ENCODE measurements at regions not wholly inside any gene's neighbourhood (a gene's known extent, or its start where the extent isn't known, plus 50 kb on each side); places are given as distances from the start of the nearest gene placed in this dataset.

DNA sequence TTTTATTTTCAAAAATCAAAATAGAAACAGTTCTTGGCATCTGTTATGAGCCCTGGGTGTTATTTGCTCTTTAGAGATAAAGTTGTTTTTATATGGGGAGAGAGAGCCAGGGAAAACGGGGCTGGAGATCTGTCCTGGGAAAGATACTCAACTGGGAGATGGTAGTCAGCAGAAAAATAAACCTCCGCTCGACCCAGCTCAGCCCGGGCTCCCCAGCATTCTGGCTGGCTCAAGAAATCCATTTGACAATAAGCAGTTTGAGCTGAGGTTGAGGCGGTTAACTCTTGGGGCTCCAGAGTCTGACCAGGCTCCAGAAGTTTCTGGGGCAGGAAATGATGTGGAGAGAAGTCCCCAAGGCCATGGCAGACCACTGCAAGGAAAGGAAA is 151.9 kb downstream of the IRX5 start:
- no peak overlapping the region for H3K4me3 ChIP-seq (ENCODE audit: insufficient read depth, low read depth, low read length)
- H4K20me1 ChIP-seq (ENCODE audit: insufficient read depth, low read length): no peaks in the 10 kb centered on the region
- H3K79me2 ChIP-seq (ENCODE audit: insufficient read depth, low read length): no peaks in the 10 kb centered on the region
- DNase-seq (ENCODE audit: low read depth) (no peak), FAIRE-seq (no peak)
- no peak overlapping the region for H2AFZ ChIP-seq (ENCODE audit: low read depth, low read length)
- no peaks in the 10 kb centered on the region for H3K4me1 ChIP-seq (ENCODE audit: insufficient read depth, low read length)
- no peaks in the 10 kb centered on the region for H3K9me3 ChIP-seq (ENCODE audit: insufficient read depth, low read depth, low read length)
- H3K36me3 ChIP-seq (ENCODE audit: insufficient read depth, low read length): no peaks in the 10 kb centered on the region
- Mint-ChIP-seq H3K4me3 (ENCODE audit: unreplicated experiment) (no peak overlapping the region), H3K36me3 (ENCODE audit: low read depth, unreplicated experiment) (no peaks in the 10 kb centered on the region), H3K27me3 (ENCODE audit: low read depth, unreplicated experiment) (peaks cover 28% of the 10 kb centered on the region), H3K9me3 (ENCODE audit: unreplicated experiment) (no peaks in the 10 kb centered on the region), H3K27ac (ENCODE audit: unreplicated experiment) (no peak overlapping the region), H3K4me1 (ENCODE audit: low read depth, unreplicated experiment) (no peaks in the 10 kb centered on the region)
- TF ChIP-seq, protein P1, sequence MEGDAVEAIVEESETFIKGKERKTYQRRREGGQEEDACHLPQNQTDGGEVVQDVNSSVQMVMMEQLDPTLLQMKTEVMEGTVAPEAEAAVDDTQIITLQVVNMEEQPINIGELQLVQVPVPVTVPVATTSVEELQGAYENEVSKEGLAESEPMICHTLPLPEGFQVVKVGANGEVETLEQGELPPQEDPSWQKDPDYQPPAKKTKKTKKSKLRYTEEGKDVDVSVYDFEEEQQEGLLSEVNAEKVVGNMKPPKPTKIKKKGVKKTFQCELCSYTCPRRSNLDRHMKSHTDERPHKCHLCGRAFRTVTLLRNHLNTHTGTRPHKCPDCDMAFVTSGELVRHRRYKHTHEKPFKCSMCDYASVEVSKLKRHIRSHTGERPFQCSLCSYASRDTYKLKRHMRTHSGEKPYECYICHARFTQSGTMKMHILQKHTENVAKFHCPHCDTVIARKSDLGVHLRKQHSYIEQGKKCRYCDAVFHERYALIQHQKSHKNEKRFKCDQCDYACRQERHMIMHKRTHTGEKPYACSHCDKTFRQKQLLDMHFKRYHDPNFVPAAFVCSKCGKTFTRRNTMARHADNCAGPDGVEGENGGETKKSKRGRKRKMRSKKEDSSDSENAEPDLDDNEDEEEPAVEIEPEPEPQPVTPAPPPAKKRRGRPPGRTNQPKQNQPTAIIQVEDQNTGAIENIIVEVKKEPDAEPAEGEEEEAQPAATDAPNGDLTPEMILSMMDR (IDR thresholded peaks at IDR 0.05; ENCODE audit: insufficient read depth, low read depth, low read length): no peak
- TF ChIP-seq EZH2 (IDR thresholded peaks at IDR 0.05; ENCODE audit: insufficient read depth, low read length): no peak
- no peak overlapping the region for H3K9ac ChIP-seq (ENCODE audit: low read length)
- H3K27ac ChIP-seq (ENCODE audit: low read depth, low read length): no peak overlapping the region
- no peak overlapping the region for H3K4me2 ChIP-seq (ENCODE audit: low read length)
- no peaks in the 10 kb centered on the region for H3K27me3 ChIP-seq (ENCODE audit: insufficient read depth, low read length)

DNA sequence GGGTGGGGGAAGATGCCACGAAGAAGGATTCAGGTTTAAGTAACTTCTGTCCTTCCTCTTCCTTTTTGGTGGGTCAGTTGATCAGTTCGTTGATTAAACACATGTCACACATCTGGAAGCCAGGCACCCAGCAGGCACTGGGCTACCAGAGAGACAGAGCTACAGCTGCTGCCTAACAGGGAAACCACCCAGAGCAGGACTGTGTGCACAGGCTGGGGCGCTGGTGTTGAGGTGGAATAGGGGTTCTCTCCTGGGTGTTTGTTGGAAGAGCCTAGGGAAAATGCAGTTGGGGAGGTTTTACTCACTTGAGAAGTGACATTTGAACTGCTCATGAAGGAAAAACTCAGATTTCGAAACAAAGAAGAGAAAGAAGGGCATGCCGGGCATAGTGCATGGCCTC is 152.4 kb downstream of the IRX5 start:
- no peak for TF ChIP-seq EZH2 (IDR thresholded peaks at IDR 0.05; ENCODE audit: insufficient read depth, low read length)
- Histone ChIP-seq H3K4me2 (ENCODE audit: low read length) (no peak overlapping the region), H3K36me3 (ENCODE audit: insufficient read depth, low read length) (no peaks in the 10 kb centered on the region), H2AFZ (ENCODE audit: low read depth, low read length) (no peak overlapping the region), H3K4me3 (ENCODE audit: insufficient read depth, low read depth, low read length) (no peak overlapping the region), H3K4me1 (ENCODE audit: insufficient read depth, low read length) (no peaks in the 10 kb centered on the region), H3K27me3 (ENCODE audit: insufficient read depth, low read length) (no peaks in the 10 kb centered on the region), H4K20me1 (ENCODE audit: insufficient read depth, low read length) (no peaks in the 10 kb centered on the region), H3K27ac (ENCODE audit: low read depth, low read length) (no peak overlapping the region), H3K9me3 (ENCODE audit: insufficient read depth, low read depth, low read length) (no peaks in the 10 kb centered on the region), H3K9ac (ENCODE audit: low read length) (no peak overlapping the region), H3K79me2 (ENCODE audit: insufficient read depth, low read length) (no peaks in the 10 kb centered on the region)
- Mint-ChIP-seq H3K4me1 (ENCODE audit: low read depth, unreplicated experiment) (no peaks in the 10 kb centered on the region), H3K27me3 (ENCODE audit: low read depth, unreplicated experiment) (peaks cover 25% of the 10 kb centered on the region), H3K4me3 (ENCODE audit: unreplicated experiment) (no peak overlapping the region), H3K36me3 (ENCODE audit: low read depth, unreplicated experiment) (no peaks in the 10 kb centered on the region), H3K9me3 (ENCODE audit: unreplicated experiment) (no peaks in the 10 kb centered on the region), H3K27ac (ENCODE audit: unreplicated experiment) (no peak overlapping the region)
- FAIRE-seq (no peak), DNase-seq (ENCODE audit: low read depth) (no peak)

DNA sequence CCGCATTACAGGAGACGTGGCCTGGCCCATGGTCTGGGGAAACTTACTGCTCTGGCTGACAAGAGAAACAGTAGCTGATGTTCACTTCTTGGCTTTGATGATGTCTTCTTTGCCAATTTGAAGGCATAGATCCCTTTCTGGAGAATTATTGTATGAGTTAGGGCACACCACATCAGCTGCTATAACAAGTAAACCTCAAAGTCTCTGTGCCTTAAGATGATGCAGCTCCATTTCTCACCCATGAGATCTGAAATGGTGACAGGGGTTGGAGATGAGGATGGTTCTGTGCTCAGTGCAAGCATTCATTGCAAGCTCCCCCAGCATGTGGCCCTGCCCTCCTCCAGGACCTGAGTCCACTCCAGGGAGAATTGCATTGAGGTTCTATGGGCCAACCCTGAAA is 157.4 kb downstream of the IRX5 start:
- TF ChIP-seq, protein P1 (IDR thresholded peaks at IDR 0.05; ENCODE audit: insufficient read depth, low read depth, low read length): no peak
- TF ChIP-seq EZH2 (IDR thresholded peaks at IDR 0.05; ENCODE audit: insufficient read depth, low read length): no peak
- H3K4me3 ChIP-seq (ENCODE audit: insufficient read depth, low read depth, low read length): no peak overlapping the region
- Mint-ChIP-seq H3K9me3 (ENCODE audit: unreplicated experiment) (peaks cover 7% of the 10 kb centered on the region), H3K27me3 (ENCODE audit: low read depth, unreplicated experiment) (peaks cover 5% of the 10 kb centered on the region), H3K27ac (ENCODE audit: unreplicated experiment) (no peak overlapping the region), H3K4me1 (ENCODE audit: low read depth, unreplicated experiment) (no peaks in the 10 kb centered on the region), H3K36me3 (ENCODE audit: low read depth, unreplicated experiment) (no peaks in the 10 kb centered on the region), H3K4me3 (ENCODE audit: unreplicated experiment) (no peak overlapping the region)
- H3K9ac ChIP-seq (ENCODE audit: low read length): no peak overlapping the region
- H3K79me2 ChIP-seq (ENCODE audit: insufficient read depth, low read length): no peaks in the 10 kb centered on the region
- no peaks in the 10 kb centered on the region for H3K4me1 ChIP-seq (ENCODE audit: insufficient read depth, low read length)
- H3K9me3 ChIP-seq (ENCODE audit: insufficient read depth, low read depth, low read length): no peaks in the 10 kb centered on the region
- no peaks in the 10 kb centered on the region for H4K20me1 ChIP-seq (ENCODE audit: insufficient read depth, low read length)
- no peak for DNase-seq (ENCODE audit: low read depth)
- H3K27ac ChIP-seq (ENCODE audit: low read depth, low read length): no peak overlapping the region
- H2AFZ ChIP-seq (ENCODE audit: low read depth, low read length): no peak overlapping the region
- no peak overlapping the region for H3K4me2 ChIP-seq (ENCODE audit: low read length)
- H3K36me3 ChIP-seq (ENCODE audit: insufficient read depth, low read length): no peaks in the 10 kb centered on the region
- H3K27me3 ChIP-seq (ENCODE audit: insufficient read depth, low read length): no peaks in the 10 kb centered on the region
- FAIRE-seq: no peak
